Neural cell (in vitro differentiated cells): ENCODE measurements at regions not wholly inside any gene's neighbourhood (a gene's known extent, or its start where the extent isn't known, plus 50 kb on each side); places are given as distances from the start of the nearest gene placed in this dataset.

Experiments used
- H2AFZ ChIP-seq: fragments of 200-600, 300-800 bp; sonication (generic), shearing (Covaris generic); 2 replicates; pipeline ENCODE4 v1.6.0; 2014; ENCODE audit warnings: low read depth, mild to moderate bottlenecking, antibody characterized with exemption, low read length, moderate library complexity
- H3F3A ChIP-seq: fragments of 200-600 bp; shearing (Covaris generic); 2 replicates; pipeline ENCODE4 v1.6.1; 2016; ENCODE audit warnings: mild to moderate bottlenecking, moderate library complexity, mixed read lengths, antibody characterized with exemption, low read length; ENCODE audit not compliant: insufficient read depth, poor library complexity, severe bottlenecking
- H3K27ac ChIP-seq: fragments of 200-600, 300-800 bp; sonication (generic), shearing (Covaris generic); 2 replicates; pipeline ENCODE4 v1.5.1; 2014; ENCODE audit warnings: mild to moderate bottlenecking, low read length, moderate library complexity
- H3K27me3 ChIP-seq: fragments of 300-800, 200-600 bp; sonication (generic), shearing (Covaris generic); 2 replicates; pipeline ENCODE4 v1.6.0; 2014; ENCODE audit warnings: mild to moderate bottlenecking, low read depth, low read length, moderate library complexity; ENCODE audit not compliant: insufficient read depth
- H3K36me3 ChIP-seq: fragments of 300-800, 200-600 bp; sonication (generic), shearing (Covaris generic); 2 replicates; pipeline ENCODE4 v1.5.1; 2014; ENCODE audit warnings: mild to moderate bottlenecking, antibody characterized with exemption, low read length, moderate library complexity; ENCODE audit not compliant: insufficient read depth
- H3K4me2 ChIP-seq: fragments of 300-800, 200-600 bp; sonication (generic), shearing (Covaris generic); 2 replicates; pipeline ENCODE4 v1.6.0; 2014; ENCODE audit warnings: mild to moderate bottlenecking, low read length
- H3K4me3 ChIP-seq: fragments of 300-800, 200-600 bp; sonication (generic), shearing (Covaris generic); 2 replicates; pipeline ENCODE4 v1.5.1; 2014; ENCODE audit warnings: mild to moderate bottlenecking, low read length, moderate library complexity
- H3K79me2 ChIP-seq: fragments of 200-600 bp; shearing (Covaris generic); replicated peaks from 2 replicates; pipeline ENCODE4 v1.6.0; 2014; ENCODE audit warnings: mild to moderate bottlenecking, low read length, moderate library complexity; ENCODE audit not compliant: insufficient read depth
- H3K9ac ChIP-seq: fragments of 300-800, 200-600 bp; sonication (generic), shearing (Covaris generic); 2 replicates; pipeline ENCODE4 v1.6.1; 2016; ENCODE audit warnings: mild to moderate bottlenecking, low read length, mixed read lengths
- H3K9me2 ChIP-seq: fragments of 200-600 bp; shearing (Covaris generic); 2 replicates; pipeline ENCODE4 v1.6.1; 2016; ENCODE audit warnings: mild to moderate bottlenecking, low read length, mixed read lengths; ENCODE audit not compliant: insufficient read depth
- H3K9me3 ChIP-seq: fragments of 200-600, 300-800 bp; sonication (generic), shearing (Covaris generic); 2 replicates; pipeline ENCODE4 v1.6.1; 2016; ENCODE audit warnings: mild to moderate bottlenecking, mixed run types, low read length, moderate library complexity, mixed read lengths
- H4K20me1 ChIP-seq: fragments of 200-600 bp; shearing (Covaris generic); 2 replicates; pipeline ENCODE4 v1.6.1; 2016; ENCODE audit warnings: mild to moderate bottlenecking, mixed run types; ENCODE audit not compliant: insufficient read depth
- CTCF ChIP-seq: fragments of 450-650 bp; IDR thresholded peaks from 2 replicates; pipeline ENCODE4 v1.5.1; 2014; ENCODE audit warnings: antibody characterized with exemption, mild to moderate bottlenecking, moderate library complexity; ENCODE audit not compliant: poor library complexity, severe bottlenecking
- EP300 ChIP-seq: fragments of 450-650 bp; conservative IDR thresholded peaks from 2 replicates; pipeline ENCODE4 v1.6.1; 2014; ENCODE audit warnings: antibody characterized with exemption, mild to moderate bottlenecking, moderate library complexity; ENCODE audit not compliant: poor library complexity, severe bottlenecking
- EZH2 ChIP-seq: fragments of 200-600, 300-800 bp; shearing (Covaris generic), sonication (generic); IDR thresholded peaks from 2 replicates; pipeline ENCODE4 v1.6.1; 2014; ENCODE audit warnings: antibody characterized with exemption, low read length, borderline replicate concordance, mild to moderate bottlenecking; ENCODE audit not compliant: insufficient read depth, poor library complexity, severe bottlenecking
- MXI1 ChIP-seq: fragments of 450-650 bp; conservative IDR thresholded peaks from 2 replicates; pipeline ENCODE4 v1.6.1; 2014; ENCODE audit warnings: antibody characterized with exemption, mild to moderate bottlenecking; ENCODE audit not compliant: poor library complexity, severe bottlenecking
- POLR2AphosphoS5 ChIP-seq: IDR thresholded peaks from 2 replicates; pipeline ENCODE4 v1.6.1; 2012
- RAD21 ChIP-seq: fragments of 450-650 bp; conservative IDR thresholded peaks from 2 replicates; pipeline ENCODE4 v1.6.1; 2014; ENCODE audit warnings: antibody characterized with exemption, mild to moderate bottlenecking, moderate library complexity
- REST ChIP-seq: IDR thresholded peaks from 2 replicates; pipeline ENCODE4 v1.6.1; 2012; ENCODE audit warnings: borderline replicate concordance
- SMC3 ChIP-seq: fragments of 450-650 bp; conservative IDR thresholded peaks from 2 replicates; pipeline ENCODE4 v1.6.1; 2014; ENCODE audit warnings: antibody characterized with exemption, mild to moderate bottlenecking, moderate library complexity; ENCODE audit not compliant: poor library complexity
- TAF1 ChIP-seq: IDR thresholded peaks from 2 replicates; pipeline ENCODE4 v1.6.1; 2012; ENCODE audit warnings: low read depth

GRCh38 chr5:61831736-61832135, 474.3 kb upstream of the KIF2A start:
- Histone ChIP-seq H3K27me3 (no peaks in the 10 kb centered on the region), H3K4me3 (no peak overlapping the region), H2AFZ (no peak overlapping the region), H3K9ac (no peak overlapping the region), H3K4me2 (no peak overlapping the region), H3K27ac (no peak overlapping the region), H3K79me2 (no peaks in the 10 kb centered on the region), H3K36me3 (no peaks in the 10 kb centered on the region), H4K20me1 (no peaks in the 10 kb centered on the region), H3K9me2 (no peaks in the 10 kb centered on the region), H3F3A (no peaks in the 10 kb centered on the region), H3K9me3 (no peaks in the 10 kb centered on the region)
- TF ChIP-seq POLR2AphosphoS5 (no peak), RAD21 (no peak)

GRCh38 chr5:61837788-61838187, 468.2 kb upstream of the KIF2A start:
- no peaks in the 10 kb centered on the region for H4K20me1 ChIP-seq
- no peaks in the 10 kb centered on the region for H3K79me2 ChIP-seq
- H3K9me2 ChIP-seq = no peaks in the 10 kb centered on the region
- H3F3A ChIP-seq = no peaks in the 10 kb centered on the region
- H2AFZ ChIP-seq = no peak overlapping the region
- H3K9me3 ChIP-seq = no peaks in the 10 kb centered on the region
- no peak overlapping the region for H3K9ac ChIP-seq
- H3K27me3 ChIP-seq = no peaks in the 10 kb centered on the region
- no peak overlapping the region for H3K27ac ChIP-seq
- H3K4me3 ChIP-seq = no peak overlapping the region
- TF ChIP-seq EZH2 = no peak
- no peak for TF ChIP-seq CTCF
- TF ChIP-seq MXI1 = no peak
- TF ChIP-seq REST = no peak
- no peak for TF ChIP-seq POLR2AphosphoS5
- TF ChIP-seq RAD21 = no peak
- no peak for TF ChIP-seq TAF1
- TF ChIP-seq SMC3 = no peak
- no peak for TF ChIP-seq EP300
- no peak overlapping the region for H3K4me2 ChIP-seq
- no peaks in the 10 kb centered on the region for H3K36me3 ChIP-seq

- Histone ChIP-seq H2AFZ (no peak overlapping the region), H3K27me3 (no peaks in the 10 kb centered on the region), H3K79me2 (no peaks in the 10 kb centered on the region), H4K20me1 (no peaks in the 10 kb centered on the region), H3K36me3 (no peaks in the 10 kb centered on the region), H3K4me3 (no peak overlapping the region), H3K4me2 (no peak overlapping the region), H3K9ac (no peak overlapping the region), H3K9me2 (no peaks in the 10 kb centered on the region), H3K9me3 (no peaks in the 10 kb centered on the region), H3K27ac (no peak overlapping the region), H3F3A (no peaks in the 10 kb centered on the region)
- TF ChIP-seq CTCF (no peak), TAF1 (no peak), RAD21 (no peak), REST (no peak), EP300 (no peak), MXI1 (no peak), POLR2AphosphoS5 (no peak), EZH2 (no peak), SMC3 (no peak)
Measured at GRCh38 chr5:61840361-61840760, 465.6 kb upstream of the KIF2A start.
